ENCODE measurements at regions not wholly inside any gene's neighbourhood (a gene's known extent, or its start where the extent isn't known, plus 50 kb on each side); places are given as distances from the start of the nearest gene placed in this dataset.

DNA sequence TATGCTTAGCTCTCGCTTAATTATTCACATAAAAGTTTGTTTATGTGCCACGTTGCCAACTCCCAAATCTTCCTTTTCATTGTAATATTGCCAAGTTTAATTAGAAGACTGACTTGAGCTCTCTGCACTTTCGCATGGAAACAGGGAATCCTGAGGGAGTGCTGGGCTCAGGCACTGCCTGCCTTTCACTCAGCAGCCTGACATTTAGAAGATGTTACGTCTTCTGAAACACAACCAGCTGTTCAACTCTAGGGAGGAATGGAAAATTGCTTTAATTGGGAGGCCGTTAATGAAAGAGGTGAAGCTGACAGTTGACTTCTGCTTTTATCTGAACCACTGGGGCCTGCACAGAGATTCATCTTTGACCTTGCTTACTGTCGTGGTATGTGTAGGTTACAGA is 77.4 kb upstream of the MTHFD1L start:
- TF ChIP-seq, protein P1, sequence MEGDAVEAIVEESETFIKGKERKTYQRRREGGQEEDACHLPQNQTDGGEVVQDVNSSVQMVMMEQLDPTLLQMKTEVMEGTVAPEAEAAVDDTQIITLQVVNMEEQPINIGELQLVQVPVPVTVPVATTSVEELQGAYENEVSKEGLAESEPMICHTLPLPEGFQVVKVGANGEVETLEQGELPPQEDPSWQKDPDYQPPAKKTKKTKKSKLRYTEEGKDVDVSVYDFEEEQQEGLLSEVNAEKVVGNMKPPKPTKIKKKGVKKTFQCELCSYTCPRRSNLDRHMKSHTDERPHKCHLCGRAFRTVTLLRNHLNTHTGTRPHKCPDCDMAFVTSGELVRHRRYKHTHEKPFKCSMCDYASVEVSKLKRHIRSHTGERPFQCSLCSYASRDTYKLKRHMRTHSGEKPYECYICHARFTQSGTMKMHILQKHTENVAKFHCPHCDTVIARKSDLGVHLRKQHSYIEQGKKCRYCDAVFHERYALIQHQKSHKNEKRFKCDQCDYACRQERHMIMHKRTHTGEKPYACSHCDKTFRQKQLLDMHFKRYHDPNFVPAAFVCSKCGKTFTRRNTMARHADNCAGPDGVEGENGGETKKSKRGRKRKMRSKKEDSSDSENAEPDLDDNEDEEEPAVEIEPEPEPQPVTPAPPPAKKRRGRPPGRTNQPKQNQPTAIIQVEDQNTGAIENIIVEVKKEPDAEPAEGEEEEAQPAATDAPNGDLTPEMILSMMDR (IDR thresholded peaks at IDR 0.05) = no peak
- TF ChIP-seq POLR2A (IDR thresholded peaks at IDR 0.05) = no peak
- no peak for TF ChIP-seq POLR2AphosphoS5 (IDR thresholded peaks at IDR 0.05)
